PC-9 (cell line): ENCODE measurements at regions not wholly inside any gene's neighbourhood (a gene's known extent, or its start where the extent isn't known, plus 50 kb on each side); places are given as distances from the start of the nearest gene placed in this dataset.

Experiments used
- EZH2 ChIP-seq: fragments of 200-600 bp; sonication (generic); IDR thresholded peaks from 2 replicates; pipeline ENCODE4 v1.8.0; 2017; ENCODE audit warnings: antibody characterized with exemption, low read depth
- TF ChIP-seq, protein P1 (sequence below): fragments of 200-600 bp; sonication (generic); conservative IDR thresholded peaks from 2 replicates; pipeline ENCODE4 v1.6.1; 2017; ENCODE audit warnings: mixed run types, antibody characterized with exemption, mild to moderate bottlenecking, moderate library complexity

GRCh38 chr21:31489014-31489413 is 145.0 kb upstream of the TIAM1 start:
- TF ChIP-seq, protein P1, sequence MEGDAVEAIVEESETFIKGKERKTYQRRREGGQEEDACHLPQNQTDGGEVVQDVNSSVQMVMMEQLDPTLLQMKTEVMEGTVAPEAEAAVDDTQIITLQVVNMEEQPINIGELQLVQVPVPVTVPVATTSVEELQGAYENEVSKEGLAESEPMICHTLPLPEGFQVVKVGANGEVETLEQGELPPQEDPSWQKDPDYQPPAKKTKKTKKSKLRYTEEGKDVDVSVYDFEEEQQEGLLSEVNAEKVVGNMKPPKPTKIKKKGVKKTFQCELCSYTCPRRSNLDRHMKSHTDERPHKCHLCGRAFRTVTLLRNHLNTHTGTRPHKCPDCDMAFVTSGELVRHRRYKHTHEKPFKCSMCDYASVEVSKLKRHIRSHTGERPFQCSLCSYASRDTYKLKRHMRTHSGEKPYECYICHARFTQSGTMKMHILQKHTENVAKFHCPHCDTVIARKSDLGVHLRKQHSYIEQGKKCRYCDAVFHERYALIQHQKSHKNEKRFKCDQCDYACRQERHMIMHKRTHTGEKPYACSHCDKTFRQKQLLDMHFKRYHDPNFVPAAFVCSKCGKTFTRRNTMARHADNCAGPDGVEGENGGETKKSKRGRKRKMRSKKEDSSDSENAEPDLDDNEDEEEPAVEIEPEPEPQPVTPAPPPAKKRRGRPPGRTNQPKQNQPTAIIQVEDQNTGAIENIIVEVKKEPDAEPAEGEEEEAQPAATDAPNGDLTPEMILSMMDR, result no peak
- TF ChIP-seq EZH2, result no peak
